ENCODE measurements at regions not wholly inside any gene's neighbourhood (a gene's known extent, or its start where the extent isn't known, plus 50 kb on each side); places are given as distances from the start of the nearest gene placed in this dataset.

GRCh38 chr7:79507131-79507530, 53.7 kb upstream of the MAGI2 start:
- no peak for DNase-seq
- intact Hi-C loops (cut with DNase I) = no loop called here

GRCh38 chr7:79506481-79506880, 53.0 kb upstream of the MAGI2 start:
- intact Hi-C loops (cut with DNase I) = no loop called here
- Histone ChIP-seq H3K36me3 (no peaks in the 10 kb centered on the region), H3K9me3 (no peaks in the 10 kb centered on the region), H3K27me3 (no peaks in the 10 kb centered on the region), H3K4me3 (no peak overlapping the region), H3K4me1 (no peaks in the 10 kb centered on the region), H3K9ac (ENCODE audit: low read depth in 2 of 2, low read length in 2 of 2) (no peak overlapping the region), H3K27ac (no peak overlapping the region)
- no peak for TF ChIP-seq CTCF (IDR thresholded peaks at IDR 0.05)
- DNase-seq = no peak

More at GRCh38 chr7:79507131-79507530, 53.7 kb upstream of the MAGI2 start:
- Histone ChIP-seq H3K4me1 (no peaks in the 10 kb centered on the region), H3K4me3 (no peak overlapping the region), H3K9ac (ENCODE audit: low read depth in 2 of 2, low read length in 2 of 2) (no peak overlapping the region), H3K27ac (no peak overlapping the region), H3K9me3 (no peaks in the 10 kb centered on the region), H3K27me3 (no peaks in the 10 kb centered on the region), H3K36me3 (no peaks in the 10 kb centered on the region)
- TF ChIP-seq CTCF (IDR thresholded peaks at IDR 0.05) = no peak

GRCh38 chr7:79504607-79505389, 51.3 kb upstream of the MAGI2 start:
- no peaks in the 10 kb centered on the region for H3K9me3 ChIP-seq
- H3K4me3 ChIP-seq = no peak overlapping the region
- H3K27ac ChIP-seq = no peak overlapping the region
- intact Hi-C loops (cut with DNase I) = no loop called here
- TF ChIP-seq CTCF (IDR thresholded peaks at IDR 0.05) = no peak
- H3K9ac ChIP-seq (ENCODE audit: low read depth in 2 of 2, low read length in 2 of 2) = no peak overlapping the region
- no peak for DNase-seq
- H3K4me1 ChIP-seq = no peaks in the 10 kb centered on the region
- H3K36me3 ChIP-seq = no peaks in the 10 kb centered on the region
- no peaks in the 10 kb centered on the region for H3K27me3 ChIP-seq

Data from colonic mucosa (tissue), 4 donors.